Activated CD8-positive, alpha-beta T cell treated with anti-CD3 and anti-CD28 coated beads for 36 hours (primary cell): ENCODE measurements at regions not wholly inside any gene's neighbourhood (a gene's known extent, or its start where the extent isn't known, plus 50 kb on each side); places are given as distances from the start of the nearest gene placed in this dataset.

Source experiments
- ATAC-seq: fragments of 200-7000 bp; cut with Tn5 transposase; one replicate; pipeline ENCODE4 v1.10.0; 2021; ENCODE audit warnings: mild to moderate bottlenecking, moderate library complexity
- CTCF ChIA-PET: fragments of 350-600 bp; sonication (Branson Sonifier 250); formaldehyde crosslinking; loops from one replicate; lab custom pipeline; 2021; ENCODE audit warnings: antibody characterized with exemption; lab: Charles Lee
- POLR2A ChIA-PET: fragments of 350-600 bp; sonication (Branson Sonifier 250); formaldehyde crosslinking; loops from one replicate; lab custom pipeline; 2021; ENCODE audit warnings: antibody characterized with exemption; lab: Charles Lee
- DNase-seq: peaks from one replicate; pipeline ENCODE4 v3.0.0-alpha.2; 2020
- H3K27ac Mint-ChIP-seq: one replicate; pipeline ENCODE4 v1.8.0; 2021; ENCODE audit warnings: mild to moderate bottlenecking, mixed read lengths
- H3K27me3 Mint-ChIP-seq: one replicate; pipeline ENCODE4 v1.8.0; 2021; ENCODE audit warnings: mixed read lengths
- H3K36me3 Mint-ChIP-seq: one replicate; pipeline ENCODE4 v1.8.0; 2021; ENCODE audit warnings: low read depth, mixed read lengths
- H3K4me1 Mint-ChIP-seq: one replicate; pipeline ENCODE4 v1.8.0; 2021; ENCODE audit warnings: low read depth, mixed read lengths
- H3K4me3 Mint-ChIP-seq: one replicate; pipeline ENCODE4 v1.8.0; 2021; ENCODE audit warnings: mild to moderate bottlenecking, moderate library complexity, mixed read lengths
- H3K9me3 Mint-ChIP-seq: one replicate; pipeline ENCODE4 v1.8.0; 2021; ENCODE audit warnings: mixed read lengths
- CTCF ChIP-seq: fragments of 200-600 bp; IDR thresholded peaks from one replicate; pipeline ENCODE4 v1.8.0; 2022; ENCODE audit warnings: antibody characterized with exemption, mild to moderate bottlenecking
- intact Hi-C: fragments of 100-400 bp; cut with micrococcal nuclease; formaldehyde crosslinking; loops from one replicate; pipeline ENCODE4 v1.10.0; 2022

DNA sequence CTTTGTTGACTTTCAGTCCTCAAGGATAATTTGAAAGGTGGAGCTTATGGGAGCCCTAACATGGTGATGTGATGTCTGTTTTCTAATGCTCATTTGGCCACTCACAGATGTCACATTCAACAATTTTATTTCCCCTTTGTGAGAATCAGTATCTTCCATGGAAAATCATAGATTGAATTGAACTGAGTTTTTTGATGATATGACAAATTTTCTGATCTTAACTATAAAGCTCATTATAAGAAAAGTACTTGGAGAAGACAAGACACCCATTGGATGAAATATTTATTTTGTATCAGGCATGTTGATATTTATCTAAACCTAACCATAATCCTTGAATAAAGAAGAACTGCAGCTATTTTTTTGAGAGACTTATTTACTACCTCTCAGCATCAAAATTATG lies 824.6 kb upstream of the GOT2 start:
- ATAC-seq (no peak), DNase-seq (no peak)
- no peak overlapping the region for H3K27ac Mint-ChIP-seq
- no peak overlapping the region for H3K4me3 Mint-ChIP-seq
- no peaks in the 10 kb centered on the region for H3K36me3 Mint-ChIP-seq
- CTCF ChIA-PET, result no interaction called here
- intact Hi-C loops, result no loop called here
- H3K27me3 Mint-ChIP-seq, result no peaks in the 10 kb centered on the region
- TF ChIP-seq CTCF, result no peak
- no peaks in the 10 kb centered on the region for H3K4me1 Mint-ChIP-seq
- peaks cover 4% of the 10 kb centered on the region for H3K9me3 Mint-ChIP-seq
- POLR2A ChIA-PET, result no interaction called here

GRCh38 chr16:59552164-59552563 lies 818.0 kb upstream of the GOT2 start:
- Mint-ChIP-seq H3K36me3 (no peaks in the 10 kb centered on the region), H3K4me3 (no peak overlapping the region), H3K27me3 (no peaks in the 10 kb centered on the region), H3K27ac (no peak overlapping the region), H3K9me3 (peaks cover 1% of the 10 kb centered on the region), H3K4me1 (no peaks in the 10 kb centered on the region)
- ChIA-PET POLR2A (no interaction called here), CTCF (no interaction called here)
- no peak for DNase-seq
- TF ChIP-seq CTCF, result no peak
- ATAC-seq, result no peak
- intact Hi-C loops, result no loop called here

- TF ChIP-seq CTCF, result no peak
- Mint-ChIP-seq H3K4me1 (no peaks in the 10 kb centered on the region), H3K27ac (no peak overlapping the region), H3K9me3 (peaks cover 1% of the 10 kb centered on the region), H3K36me3 (no peaks in the 10 kb centered on the region), H3K4me3 (no peak overlapping the region), H3K27me3 (no peaks in the 10 kb centered on the region)
- intact Hi-C loops, result no loop called here
- DNase-seq (no peak), ATAC-seq (no peak)
- ChIA-PET POLR2A (no interaction called here), CTCF (no interaction called here)
Measured at GRCh38 chr16:59545721-59546120, 811.6 kb upstream of the GOT2 start.

GRCh38 chr16:59543641-59544040 lies 809.5 kb upstream of the GOT2 start:
- no peak for TF ChIP-seq CTCF
- no peaks in the 10 kb centered on the region for H3K9me3 Mint-ChIP-seq
- H3K4me1 Mint-ChIP-seq, result no peaks in the 10 kb centered on the region
- intact Hi-C loops, result no loop called here
- CTCF ChIA-PET, result no interaction called here
- no peaks in the 10 kb centered on the region for H3K36me3 Mint-ChIP-seq
- H3K27ac Mint-ChIP-seq, result no peak overlapping the region
- ATAC-seq (no peak), DNase-seq (no peak)
- H3K4me3 Mint-ChIP-seq, result no peak overlapping the region
- POLR2A ChIA-PET, result no interaction called here
- no peaks in the 10 kb centered on the region for H3K27me3 Mint-ChIP-seq

- Mint-ChIP-seq H3K4me1 (no peaks in the 10 kb centered on the region), H3K9me3 (no peaks in the 10 kb centered on the region), H3K36me3 (no peaks in the 10 kb centered on the region), H3K27ac (no peak overlapping the region), H3K4me3 (no peak overlapping the region), H3K27me3 (no peaks in the 10 kb centered on the region)
- no peak for ATAC-seq
- ChIA-PET CTCF (no interaction called here), POLR2A (no interaction called here)
- intact Hi-C loops, result no loop called here
- no peak for TF ChIP-seq CTCF
- DNase-seq, result no peak
Measured at GRCh38 chr16:59540621-59541020, 806.5 kb upstream of the GOT2 start.
